ENCODE measurements at regions not wholly inside any gene's neighbourhood (a gene's known extent, or its start where the extent isn't known, plus 50 kb on each side); places are given as distances from the start of the nearest gene placed in this dataset.

DNA sequence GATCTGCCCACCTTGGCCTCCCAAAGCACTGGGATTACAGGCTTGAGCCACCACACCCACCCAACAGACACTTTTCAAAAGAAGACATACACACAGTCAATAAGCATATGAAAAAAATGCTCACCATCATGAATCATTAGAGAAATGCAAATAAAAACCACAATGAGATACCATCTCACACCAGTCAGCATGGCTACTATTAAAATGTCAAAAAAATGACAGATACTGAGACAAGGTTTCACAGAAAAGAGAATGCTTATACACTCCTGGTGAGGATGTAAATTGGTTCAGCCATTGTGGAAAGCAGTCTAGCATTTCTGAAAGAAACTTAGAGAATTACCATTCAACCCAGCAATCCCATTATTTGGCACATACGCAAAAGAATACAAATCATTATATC is 1947.2 kb downstream of the SUCLG1 start:
- TF ChIP-seq, protein P1, sequence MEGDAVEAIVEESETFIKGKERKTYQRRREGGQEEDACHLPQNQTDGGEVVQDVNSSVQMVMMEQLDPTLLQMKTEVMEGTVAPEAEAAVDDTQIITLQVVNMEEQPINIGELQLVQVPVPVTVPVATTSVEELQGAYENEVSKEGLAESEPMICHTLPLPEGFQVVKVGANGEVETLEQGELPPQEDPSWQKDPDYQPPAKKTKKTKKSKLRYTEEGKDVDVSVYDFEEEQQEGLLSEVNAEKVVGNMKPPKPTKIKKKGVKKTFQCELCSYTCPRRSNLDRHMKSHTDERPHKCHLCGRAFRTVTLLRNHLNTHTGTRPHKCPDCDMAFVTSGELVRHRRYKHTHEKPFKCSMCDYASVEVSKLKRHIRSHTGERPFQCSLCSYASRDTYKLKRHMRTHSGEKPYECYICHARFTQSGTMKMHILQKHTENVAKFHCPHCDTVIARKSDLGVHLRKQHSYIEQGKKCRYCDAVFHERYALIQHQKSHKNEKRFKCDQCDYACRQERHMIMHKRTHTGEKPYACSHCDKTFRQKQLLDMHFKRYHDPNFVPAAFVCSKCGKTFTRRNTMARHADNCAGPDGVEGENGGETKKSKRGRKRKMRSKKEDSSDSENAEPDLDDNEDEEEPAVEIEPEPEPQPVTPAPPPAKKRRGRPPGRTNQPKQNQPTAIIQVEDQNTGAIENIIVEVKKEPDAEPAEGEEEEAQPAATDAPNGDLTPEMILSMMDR (conservative IDR thresholded peaks at IDR 0.05 in 1 of 2, IDR thresholded peaks at IDR 0.05 in 1 of 2; ENCODE audit: low read depth in 1 of 2, low read length in 2 of 2): no peak
- no peak for TF ChIP-seq EZH2 (IDR thresholded peaks at IDR 0.05; ENCODE audit: low read length, missing control alignments)

All from fibroblast of lung (primary cell).